ENCODE measurements at regions not wholly inside any gene's neighbourhood (a gene's known extent, or its start where the extent isn't known, plus 50 kb on each side); places are given as distances from the start of the nearest gene placed in this dataset.
"Not testable (repeated sequence)": the region's sequence is repeated elsewhere in the genome, so short reads cannot be mapped to it uniquely, and the experiment has no call there.

DNA sequence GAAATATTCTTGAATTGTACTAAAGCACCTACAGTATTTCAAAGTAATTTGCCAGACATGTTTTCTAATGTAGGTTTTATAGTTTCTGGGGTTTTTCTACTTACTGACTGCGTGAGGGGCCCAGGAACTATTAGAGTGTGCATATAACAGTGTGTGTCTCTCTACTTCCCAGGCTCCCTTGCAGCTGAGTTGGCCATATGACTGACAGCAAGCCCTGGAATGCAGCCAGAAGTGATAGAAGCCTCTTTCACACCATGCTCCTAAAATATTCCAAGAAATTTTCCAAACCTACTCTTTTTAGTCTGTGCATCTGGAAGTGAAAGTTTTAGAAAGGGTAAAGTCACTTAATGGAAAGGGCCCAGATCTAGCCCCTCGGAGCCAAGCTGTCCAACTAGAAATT, 96.7 kb upstream of the SLC7A11 start:
- no peaks in the 10 kb centered on the region for H3K4me1 ChIP-seq (ENCODE audit: insufficient read depth, low read length)
- no peak for DNase-seq
- Mint-ChIP-seq H3K9me3 (peaks cover 3% of the 10 kb centered on the region), H3K27me3 (no peaks in the 10 kb centered on the region), H3K36me3 (ENCODE audit: low read depth) (no peaks in the 10 kb centered on the region), H3K27ac (no peak overlapping the region), H3K4me1 (ENCODE audit: low read depth) (no peaks in the 10 kb centered on the region), H3K4me3 (no peak overlapping the region)
- no peak for TF ChIP-seq CTCF (IDR thresholded peaks at IDR 0.05)
- ChIA-PET POLR2A (no interaction called here), CTCF (no interaction called here)
- no peak for ATAC-seq (ENCODE audit: poor library complexity)
- H3K27ac ChIP-seq (ENCODE audit: low read depth in 1 of 2, low read length in 2 of 2), result no peak overlapping the region
- no peaks in the 10 kb centered on the region for H3K27me3 ChIP-seq (ENCODE audit: control insufficient read depth in 1 of 2, insufficient read depth in 2 of 2, low read length in 2 of 2)
- no peaks in the 10 kb centered on the region for H3K36me3 ChIP-seq (ENCODE audit: insufficient read depth, low read length)
- no peaks in the 10 kb centered on the region for H3K9me3 ChIP-seq (ENCODE audit: control insufficient read depth in 1 of 2, insufficient read depth in 1 of 2, low read length in 2 of 2)
- no peak overlapping the region for H3K4me3 ChIP-seq (ENCODE audit: low read length)
- intact Hi-C loops (cut with DNase I, micrococcal nuclease), result no loop called here

DNA sequence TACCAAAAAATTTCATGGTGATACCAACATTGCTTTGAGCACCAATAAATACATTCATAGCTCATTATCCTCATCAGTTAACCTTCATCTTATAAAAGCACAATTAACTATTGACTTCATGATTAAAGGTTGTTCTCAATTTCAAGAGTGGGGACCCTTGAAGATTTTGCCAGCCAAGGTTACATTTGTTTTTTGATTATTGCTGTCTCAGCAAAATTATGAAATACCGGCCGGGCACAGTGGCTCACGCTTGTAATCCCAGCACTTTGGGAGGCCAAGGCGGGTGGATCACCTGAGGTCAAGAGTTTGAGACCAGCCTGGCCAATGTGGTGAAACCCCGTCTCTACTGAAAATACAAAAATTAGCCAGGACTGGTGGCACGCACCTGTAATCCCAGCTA, 96.1 kb upstream of the SLC7A11 start:
- H3K4me3 Mint-ChIP-seq; H3K27ac ChIP-seq (ENCODE audit: low read depth in 1 of 2, low read length in 2 of 2); H3K9me3 ChIP-seq (ENCODE audit: control insufficient read depth in 1 of 2, insufficient read depth in 1 of 2, low read length in 2 of 2); intact Hi-C loops (cut with DNase I, micrococcal nuclease); POLR2A ChIA-PET; H3K36me3 Mint-ChIP-seq (ENCODE audit: low read depth); H3K27me3 Mint-ChIP-seq; H3K27me3 ChIP-seq (ENCODE audit: control insufficient read depth in 1 of 2, insufficient read depth in 2 of 2, low read length in 2 of 2); CTCF ChIA-PET; H3K36me3 ChIP-seq (ENCODE audit: insufficient read depth, low read length); H3K4me1 ChIP-seq (ENCODE audit: insufficient read depth, low read length); H3K4me1 Mint-ChIP-seq (ENCODE audit: low read depth); H3K4me3 ChIP-seq (ENCODE audit: low read length); DNase-seq; H3K9me3 Mint-ChIP-seq; ATAC-seq (ENCODE audit: poor library complexity); H3K27ac Mint-ChIP-seq: not testable (repeated sequence)

DNA sequence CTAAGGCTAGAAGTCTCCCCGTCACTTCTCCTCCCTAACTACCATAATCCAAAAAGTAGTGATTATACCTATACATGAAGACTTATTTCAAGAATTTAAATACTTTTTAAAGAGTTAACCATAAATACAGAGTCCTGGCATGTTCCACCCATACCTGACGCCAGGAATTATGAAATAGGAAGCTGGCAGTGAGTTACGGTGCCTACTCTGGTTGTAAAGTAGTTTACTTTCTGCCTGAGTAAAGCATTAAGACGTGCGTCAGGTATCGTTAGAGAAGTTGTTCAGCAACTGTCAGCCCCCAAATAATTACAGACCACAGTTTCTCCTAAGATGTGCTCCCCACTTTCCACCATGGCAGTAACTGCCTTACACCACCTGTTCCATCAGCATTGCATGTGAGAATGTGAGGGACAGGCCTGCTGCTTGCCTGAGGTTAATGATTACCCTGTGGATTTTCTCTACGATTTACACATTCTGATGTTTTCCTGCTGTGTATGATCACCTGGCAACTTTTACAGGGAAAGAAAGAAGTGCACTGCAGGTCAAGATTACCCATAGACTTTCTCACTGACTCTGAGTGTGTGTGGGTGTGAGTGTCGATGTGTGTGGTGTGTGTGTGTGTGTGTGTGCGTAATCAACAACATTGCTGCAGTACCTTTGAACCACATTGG, 92.3 kb upstream of the SLC7A11 start:
- Histone ChIP-seq H3K4me3 (ENCODE audit: low read length) (no peak overlapping the region), H3K27ac (ENCODE audit: low read depth in 1 of 2, low read length in 2 of 2) (no peak overlapping the region), H3K36me3 (ENCODE audit: insufficient read depth, low read length) (no peaks in the 10 kb centered on the region), H3K4me1 (ENCODE audit: insufficient read depth, low read length) (no peaks in the 10 kb centered on the region), H3K9me3 (ENCODE audit: control insufficient read depth in 1 of 2, insufficient read depth in 1 of 2, low read length in 2 of 2) (peaks cover 0 to 9% of the 10 kb centered on the region in 2 experiments), H3K27me3 (ENCODE audit: control insufficient read depth in 1 of 2, insufficient read depth in 2 of 2, low read length in 2 of 2) (no peaks in the 10 kb centered on the region)
- DNase-seq (no peak), ATAC-seq (ENCODE audit: poor library complexity) (no peak)
- no peaks in the 10 kb centered on the region for H3K27me3 Mint-ChIP-seq
- POLR2A ChIA-PET, result no interaction called here
- no peak overlapping the region for H3K4me3 Mint-ChIP-seq
- peaks cover 10% of the 10 kb centered on the region for H3K9me3 Mint-ChIP-seq
- CTCF ChIA-PET, result no interaction called here
- no peak overlapping the region for H3K27ac Mint-ChIP-seq
- no peaks in the 10 kb centered on the region for H3K36me3 Mint-ChIP-seq (ENCODE audit: low read depth)
- TF ChIP-seq CTCF (IDR thresholded peaks at IDR 0.05), result no peak
- H3K4me1 Mint-ChIP-seq (ENCODE audit: low read depth), result no peaks in the 10 kb centered on the region
- intact Hi-C loops (cut with DNase I, micrococcal nuclease), result no loop called here

DNA sequence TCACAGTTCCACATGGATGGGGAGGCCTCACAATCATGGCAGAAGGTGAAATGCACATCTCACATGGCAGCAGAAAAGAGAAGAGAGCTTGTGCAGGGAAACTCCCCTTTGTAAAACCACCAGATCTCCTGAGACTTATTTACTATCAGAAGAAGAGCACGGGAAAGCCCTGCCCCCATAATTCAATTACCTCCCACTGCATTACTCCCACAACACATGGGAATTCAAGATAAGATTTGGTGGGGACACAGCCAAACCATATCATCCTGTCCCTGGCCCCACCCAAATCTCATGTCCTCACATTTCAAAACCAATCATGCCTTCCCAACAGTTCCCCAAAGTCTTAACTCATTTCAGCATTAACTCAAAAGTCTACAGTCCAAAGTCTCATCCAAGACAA, 90.3 kb upstream of the SLC7A11 start:
- H3K4me3 Mint-ChIP-seq; H3K4me3 ChIP-seq (ENCODE audit: low read length); POLR2A ChIA-PET; H3K27me3 Mint-ChIP-seq; H3K4me1 ChIP-seq (ENCODE audit: insufficient read depth, low read length); CTCF ChIA-PET; H3K27ac Mint-ChIP-seq; intact Hi-C loops (cut with DNase I, micrococcal nuclease); H3K9me3 ChIP-seq (ENCODE audit: control insufficient read depth in 1 of 2, insufficient read depth in 1 of 2, low read length in 2 of 2); ATAC-seq (ENCODE audit: poor library complexity); H3K27ac ChIP-seq (ENCODE audit: low read depth in 1 of 2, low read length in 2 of 2); H3K27me3 ChIP-seq (ENCODE audit: control insufficient read depth in 1 of 2, insufficient read depth in 2 of 2, low read length in 2 of 2); H3K36me3 ChIP-seq (ENCODE audit: insufficient read depth, low read length); H3K4me1 Mint-ChIP-seq (ENCODE audit: low read depth); H3K36me3 Mint-ChIP-seq (ENCODE audit: low read depth); DNase-seq: not testable (repeated sequence)
- H3K9me3 Mint-ChIP-seq, result peaks cover 15% of the 10 kb centered on the region

Measured in CD4-positive, alpha-beta T cell (primary cell).